ENCODE measurements at regions not wholly inside any gene's neighbourhood (a gene's known extent, or its start where the extent isn't known, plus 50 kb on each side); places are given as distances from the start of the nearest gene placed in this dataset.

DNA sequence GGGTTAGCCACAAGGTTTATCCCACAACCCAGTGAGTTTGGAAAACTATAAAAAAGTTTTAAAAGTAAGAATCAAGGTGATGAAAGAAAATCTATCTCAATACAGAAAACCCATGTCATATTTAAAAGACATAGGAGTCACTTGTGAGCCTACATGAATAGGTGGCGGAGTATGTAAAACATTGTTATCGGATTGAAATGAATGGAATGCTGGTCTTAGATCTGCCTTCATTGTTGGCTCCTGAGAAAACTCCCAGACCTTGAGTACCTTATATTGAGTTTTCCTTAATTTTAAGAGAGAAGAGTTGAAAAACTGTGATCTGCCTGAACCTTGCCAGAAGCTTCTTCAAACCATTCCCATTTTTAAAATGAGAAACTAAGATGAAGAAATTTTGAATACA is 551.1 kb downstream of the EFNA5 start:
- WGBS (ENCODE audit: low lambda C conversion rate, missing lambda C conversion rate) = 81% methylated on average over 2 of the region's 2 CpGs
- Histone ChIP-seq H3K4me2 (no peak overlapping the region), H3K9me2 (replicated peaks; ENCODE audit: insufficient read depth) (no peaks in the 10 kb centered on the region)

DNA sequence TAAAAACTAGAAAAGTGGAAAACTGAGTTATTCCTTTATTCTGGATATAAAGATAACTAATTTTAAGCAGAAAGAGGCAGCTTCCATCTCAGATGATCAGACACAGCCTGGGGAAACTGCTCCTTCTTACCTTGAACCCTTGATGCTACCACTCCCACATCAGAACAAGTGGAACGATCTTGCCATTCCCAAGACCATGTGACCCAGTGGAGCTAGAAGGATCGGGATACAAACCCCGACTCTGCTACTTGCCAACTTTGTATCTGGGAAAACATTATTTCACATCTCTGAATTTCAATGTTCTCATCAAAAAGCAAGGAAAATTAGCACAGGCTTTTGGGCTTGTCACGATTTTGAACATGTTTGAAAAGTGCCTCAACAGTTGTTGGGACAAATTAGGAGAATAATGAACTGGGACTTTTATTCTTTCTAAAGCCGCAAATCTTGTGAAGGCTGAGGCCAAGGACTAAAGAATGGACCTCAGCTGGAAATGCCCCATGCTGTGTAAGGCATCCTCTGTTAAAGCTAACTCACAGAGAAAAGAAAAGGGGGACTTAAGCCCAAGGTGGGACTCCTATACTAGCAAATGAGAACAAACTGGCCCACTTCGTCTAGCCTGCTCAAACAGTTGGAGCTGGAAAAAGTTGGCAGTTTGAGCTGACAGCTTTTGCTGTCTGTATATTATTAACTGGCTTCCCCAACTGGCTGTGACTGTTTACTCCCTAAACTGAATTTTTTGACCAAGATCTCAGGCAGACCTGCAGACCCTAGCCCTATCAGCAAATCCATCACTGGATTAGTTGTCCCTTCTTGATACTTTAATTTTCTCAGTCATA is 552.3 kb downstream of the EFNA5 start:
- no peaks in the 10 kb centered on the region for H3K79me2 ChIP-seq
- no peak overlapping the region for H2AFZ ChIP-seq
- no peaks in the 10 kb centered on the region for H3K9me3 ChIP-seq (ENCODE audit: low read depth)
- no peak for TF ChIP-seq EZH2phosphoT487 (IDR thresholded peaks at IDR 0.05; ENCODE audit: low read depth, severe bottlenecking, unreplicated experiment)
- TF ChIP-seq, protein P1, sequence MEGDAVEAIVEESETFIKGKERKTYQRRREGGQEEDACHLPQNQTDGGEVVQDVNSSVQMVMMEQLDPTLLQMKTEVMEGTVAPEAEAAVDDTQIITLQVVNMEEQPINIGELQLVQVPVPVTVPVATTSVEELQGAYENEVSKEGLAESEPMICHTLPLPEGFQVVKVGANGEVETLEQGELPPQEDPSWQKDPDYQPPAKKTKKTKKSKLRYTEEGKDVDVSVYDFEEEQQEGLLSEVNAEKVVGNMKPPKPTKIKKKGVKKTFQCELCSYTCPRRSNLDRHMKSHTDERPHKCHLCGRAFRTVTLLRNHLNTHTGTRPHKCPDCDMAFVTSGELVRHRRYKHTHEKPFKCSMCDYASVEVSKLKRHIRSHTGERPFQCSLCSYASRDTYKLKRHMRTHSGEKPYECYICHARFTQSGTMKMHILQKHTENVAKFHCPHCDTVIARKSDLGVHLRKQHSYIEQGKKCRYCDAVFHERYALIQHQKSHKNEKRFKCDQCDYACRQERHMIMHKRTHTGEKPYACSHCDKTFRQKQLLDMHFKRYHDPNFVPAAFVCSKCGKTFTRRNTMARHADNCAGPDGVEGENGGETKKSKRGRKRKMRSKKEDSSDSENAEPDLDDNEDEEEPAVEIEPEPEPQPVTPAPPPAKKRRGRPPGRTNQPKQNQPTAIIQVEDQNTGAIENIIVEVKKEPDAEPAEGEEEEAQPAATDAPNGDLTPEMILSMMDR (IDR thresholded peaks at IDR 0.05; ENCODE audit: poor library complexity) = no peak
- no peak for TF ChIP-seq EZH2 (IDR thresholded peaks at IDR 0.05; ENCODE audit: borderline replicate concordance)
- no peaks in the 10 kb centered on the region for H3K27me3 ChIP-seq
- no peaks in the 10 kb centered on the region for H3K36me3 ChIP-seq (replicated peaks; ENCODE audit: insufficient read depth, low read depth)
- H3K4me2 ChIP-seq = no peak overlapping the region
- H3K4me3 ChIP-seq = no peak overlapping the region
- H4K20me1 ChIP-seq (ENCODE audit: insufficient read depth, poor library complexity, severe bottlenecking) = no peaks in the 10 kb centered on the region
- no peak for DNase-seq (ENCODE audit: low spot score)
- no peaks in the 10 kb centered on the region for H3K4me1 ChIP-seq (ENCODE audit: insufficient read depth)
- H3K9me2 ChIP-seq (replicated peaks; ENCODE audit: insufficient read depth) = no peaks in the 10 kb centered on the region
- 73% methylated on average over 6 of the region's 6 CpGs for WGBS (ENCODE audit: low lambda C conversion rate, missing lambda C conversion rate)
- H3K27ac ChIP-seq = no peak overlapping the region

More for the DNA sequence above, 551.1 kb downstream of the EFNA5 start:
- Histone ChIP-seq H2AFZ (no peak overlapping the region), H3K4me3 (no peak overlapping the region), H3K9me3 (ENCODE audit: low read depth) (no peaks in the 10 kb centered on the region), H3K36me3 (replicated peaks; ENCODE audit: insufficient read depth, low read depth) (no peaks in the 10 kb centered on the region), H3K27me3 (no peaks in the 10 kb centered on the region), H3K79me2 (no peaks in the 10 kb centered on the region), H3K27ac (no peak overlapping the region), H4K20me1 (ENCODE audit: insufficient read depth, poor library complexity, severe bottlenecking) (no peaks in the 10 kb centered on the region), H3K4me1 (ENCODE audit: insufficient read depth) (no peaks in the 10 kb centered on the region)
- no peak for DNase-seq (ENCODE audit: low spot score)
- TF ChIP-seq EZH2 (IDR thresholded peaks at IDR 0.05; ENCODE audit: borderline replicate concordance) (no peak), EZH2phosphoT487 (IDR thresholded peaks at IDR 0.05; ENCODE audit: low read depth, severe bottlenecking, unreplicated experiment) (no peak)
- TF ChIP-seq, protein P1 (IDR thresholded peaks at IDR 0.05; ENCODE audit: poor library complexity) = no peak

DNA sequence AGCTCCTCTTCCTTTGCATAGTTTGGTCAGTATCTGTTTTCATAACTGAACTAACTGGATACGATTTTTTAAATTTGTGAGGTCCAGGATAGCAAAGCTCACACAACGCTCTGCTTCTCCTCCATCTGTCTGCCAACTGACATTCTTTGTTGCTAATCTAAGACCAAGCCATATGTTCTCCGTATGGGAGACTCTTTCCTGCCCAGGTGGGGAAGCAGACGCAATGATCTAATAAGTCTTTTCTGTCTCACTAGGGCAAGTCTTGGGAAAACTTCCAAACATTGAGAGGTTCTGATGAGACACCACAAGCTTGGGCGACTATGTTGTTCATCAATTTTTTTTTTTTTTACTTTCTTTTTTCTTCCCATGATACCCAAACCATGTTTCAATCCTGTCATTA is 558.5 kb downstream of the EFNA5 start:
- TF ChIP-seq, protein P1 (IDR thresholded peaks at IDR 0.05; ENCODE audit: poor library complexity) = no peak
- TF ChIP-seq EZH2phosphoT487 (IDR thresholded peaks at IDR 0.05; ENCODE audit: low read depth, severe bottlenecking, unreplicated experiment) = no peak
- TF ChIP-seq EZH2 (IDR thresholded peaks at IDR 0.05; ENCODE audit: borderline replicate concordance) = no peak
- no peaks in the 10 kb centered on the region for H3K27me3 ChIP-seq
- H3K9me3 ChIP-seq (ENCODE audit: low read depth) = no peaks in the 10 kb centered on the region
- 58% methylated on average over 5 of the region's 5 CpGs for WGBS (ENCODE audit: low lambda C conversion rate, missing lambda C conversion rate)
- no peaks in the 10 kb centered on the region for H4K20me1 ChIP-seq (ENCODE audit: insufficient read depth, poor library complexity, severe bottlenecking)
- no peaks in the 10 kb centered on the region for H3K4me1 ChIP-seq (ENCODE audit: insufficient read depth)
- no peaks in the 10 kb centered on the region for H3K79me2 ChIP-seq
- no peak overlapping the region for H2AFZ ChIP-seq
- no peak overlapping the region for H3K4me3 ChIP-seq
- H3K36me3 ChIP-seq (replicated peaks; ENCODE audit: insufficient read depth, low read depth) = no peaks in the 10 kb centered on the region
- no peak overlapping the region for H3K4me2 ChIP-seq
- no peak overlapping the region for H3K27ac ChIP-seq
- no peak for DNase-seq (ENCODE audit: low spot score)
- H3K9me2 ChIP-seq (replicated peaks; ENCODE audit: insufficient read depth) = no peaks in the 10 kb centered on the region
